Stimulated activated CD8-positive, alpha-beta memory T cell treated with anti-CD3 and anti-CD28 coated beads, Interleukin-2, amount 100 ng/mL, for 48 hours (primary cell): ENCODE measurements at regions not wholly inside any gene's neighbourhood (a gene's known extent, or its start where the extent isn't known, plus 50 kb on each side); places are given as distances from the start of the nearest gene placed in this dataset.

Experiments
- DNase-seq, 2 donors: peaks; one replicate each; pipeline ENCODE4 v3.0.0-alpha.2; 2020; ENCODE audit warnings: low read depth in 2 of 2

DNA sequence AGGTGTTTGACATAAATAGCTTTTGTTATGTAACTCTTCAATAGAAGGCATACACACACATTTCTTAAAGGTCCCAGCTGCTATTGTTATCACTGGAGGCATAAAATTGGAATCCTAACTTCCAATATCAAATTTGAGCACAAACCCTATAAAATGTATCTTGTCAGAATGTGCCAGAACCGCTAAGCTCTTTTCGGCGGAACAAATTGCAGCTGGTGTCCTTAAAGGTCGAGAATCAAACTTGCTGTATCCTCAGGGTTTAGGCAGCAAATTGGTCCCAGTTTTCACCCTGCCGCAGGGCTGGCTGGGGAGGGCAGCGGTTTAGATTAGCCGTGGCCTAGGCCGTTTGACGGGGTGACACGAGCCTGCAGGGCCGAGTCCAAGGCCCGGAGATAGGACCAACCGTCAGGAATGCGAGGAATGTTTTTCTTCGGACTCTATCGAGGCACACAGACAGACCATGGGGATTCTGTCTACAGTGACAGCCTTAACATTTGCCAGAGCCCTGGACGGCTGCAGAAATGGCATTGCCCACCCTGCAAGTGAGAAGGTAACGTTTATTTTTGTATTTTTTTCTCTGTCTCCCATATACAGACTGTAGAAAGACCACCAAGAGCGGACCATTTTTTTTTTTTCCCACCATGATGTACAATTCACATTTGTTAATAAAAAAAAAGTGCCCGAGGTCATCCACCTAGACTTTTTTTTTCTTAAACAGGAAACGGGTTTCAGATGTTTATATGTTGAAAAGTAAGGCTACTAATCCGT lies 297.1 kb downstream of the IRF8 start:
- no peak for DNase-seq

DNA sequence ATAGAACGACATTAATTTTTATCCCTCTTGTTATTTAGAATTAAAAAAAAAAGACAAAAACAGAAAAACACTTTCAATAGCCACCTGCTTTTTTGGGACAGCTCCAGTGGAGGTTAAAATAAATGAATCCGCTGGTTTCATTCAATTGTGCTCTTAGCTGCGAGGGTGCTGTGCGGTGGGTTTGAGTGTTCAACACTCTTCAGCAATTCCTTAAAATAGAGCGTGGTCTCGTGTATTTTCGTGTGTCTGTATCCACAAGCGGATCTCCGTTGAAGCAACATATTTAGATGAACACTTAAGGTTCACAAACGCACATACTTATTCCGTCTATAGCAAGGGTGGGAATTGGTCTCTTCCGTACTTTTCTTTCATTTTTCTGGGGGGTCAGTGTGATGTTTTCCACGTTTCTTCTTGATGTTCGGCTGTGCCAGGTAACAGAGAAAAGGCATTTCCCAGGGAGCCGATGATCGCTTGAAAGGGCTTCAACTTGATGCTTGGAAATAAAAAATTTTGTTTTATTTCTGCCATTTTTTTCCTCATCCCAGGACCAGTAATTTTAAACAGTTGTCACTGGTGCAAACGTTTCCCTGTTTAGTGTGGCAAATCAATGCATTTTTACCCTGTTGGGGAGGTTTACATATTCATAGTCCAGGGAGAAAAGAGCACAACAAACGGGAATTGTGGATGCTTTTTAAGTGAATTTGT lies 297.9 kb downstream of the IRF8 start:
- no peak for DNase-seq

DNA sequence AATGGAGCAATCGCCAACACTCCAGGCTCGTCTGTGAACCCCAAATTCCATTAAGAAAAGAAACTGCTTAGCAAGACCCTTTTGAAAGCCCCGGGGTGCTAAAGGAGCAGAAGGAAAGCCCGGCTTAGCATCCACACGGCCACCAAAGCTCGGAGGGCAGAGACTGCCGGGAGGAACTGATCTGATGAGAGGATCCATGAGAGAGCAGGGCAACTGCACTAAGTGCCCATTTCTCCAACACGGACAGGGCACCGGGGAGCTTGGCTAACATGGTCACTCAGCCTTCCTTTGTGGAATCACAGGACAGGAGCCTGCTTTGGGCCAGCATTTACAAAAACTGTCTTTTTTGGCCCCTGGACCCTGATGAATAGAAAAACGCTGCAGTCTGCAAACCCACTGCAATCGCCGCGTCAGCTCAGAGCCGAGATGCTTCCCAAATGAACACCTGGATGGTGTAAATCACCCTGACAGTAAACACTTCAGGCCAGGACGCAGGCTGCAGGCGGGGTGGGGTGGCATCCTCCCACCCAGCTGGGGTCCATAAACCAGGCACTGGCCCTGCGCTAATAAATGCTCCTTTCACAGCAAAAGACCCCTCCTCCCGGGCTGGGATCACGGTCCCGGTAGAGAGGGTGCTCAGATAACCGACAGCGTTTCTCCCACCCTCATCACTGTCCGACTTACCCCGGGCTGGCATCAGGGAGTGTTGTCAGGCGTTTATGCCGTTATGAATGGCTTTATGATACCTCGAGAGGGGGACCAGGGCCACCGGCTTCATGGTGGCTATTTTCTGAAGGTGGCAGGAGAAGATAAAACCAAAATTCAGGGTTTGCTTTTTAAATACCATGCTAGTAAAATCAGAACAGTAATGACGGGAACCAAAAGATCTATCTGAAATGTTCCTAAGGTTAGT lies 299.5 kb downstream of the IRF8 start:
- no peak for DNase-seq

DNA sequence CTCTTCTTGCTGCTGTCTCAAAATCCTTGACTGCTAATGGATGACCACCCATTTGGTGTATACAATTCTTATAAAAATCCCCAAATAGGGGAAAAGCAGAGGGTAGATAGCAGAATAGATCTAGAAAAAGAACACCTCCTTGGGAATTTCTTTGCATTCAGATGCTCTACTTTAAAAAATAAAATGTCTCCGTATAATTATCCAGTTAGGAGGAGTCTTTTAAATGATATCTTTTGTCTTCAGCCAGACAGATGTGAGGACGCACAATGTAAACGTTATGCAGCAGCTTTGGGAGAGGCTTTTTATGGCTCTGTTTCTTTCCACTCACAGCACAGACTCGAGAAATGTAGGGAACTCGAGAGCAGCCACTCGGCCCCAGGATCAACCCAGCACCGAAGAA lies 300.2 kb downstream of the IRF8 start:
- no peak for DNase-seq

DNA sequence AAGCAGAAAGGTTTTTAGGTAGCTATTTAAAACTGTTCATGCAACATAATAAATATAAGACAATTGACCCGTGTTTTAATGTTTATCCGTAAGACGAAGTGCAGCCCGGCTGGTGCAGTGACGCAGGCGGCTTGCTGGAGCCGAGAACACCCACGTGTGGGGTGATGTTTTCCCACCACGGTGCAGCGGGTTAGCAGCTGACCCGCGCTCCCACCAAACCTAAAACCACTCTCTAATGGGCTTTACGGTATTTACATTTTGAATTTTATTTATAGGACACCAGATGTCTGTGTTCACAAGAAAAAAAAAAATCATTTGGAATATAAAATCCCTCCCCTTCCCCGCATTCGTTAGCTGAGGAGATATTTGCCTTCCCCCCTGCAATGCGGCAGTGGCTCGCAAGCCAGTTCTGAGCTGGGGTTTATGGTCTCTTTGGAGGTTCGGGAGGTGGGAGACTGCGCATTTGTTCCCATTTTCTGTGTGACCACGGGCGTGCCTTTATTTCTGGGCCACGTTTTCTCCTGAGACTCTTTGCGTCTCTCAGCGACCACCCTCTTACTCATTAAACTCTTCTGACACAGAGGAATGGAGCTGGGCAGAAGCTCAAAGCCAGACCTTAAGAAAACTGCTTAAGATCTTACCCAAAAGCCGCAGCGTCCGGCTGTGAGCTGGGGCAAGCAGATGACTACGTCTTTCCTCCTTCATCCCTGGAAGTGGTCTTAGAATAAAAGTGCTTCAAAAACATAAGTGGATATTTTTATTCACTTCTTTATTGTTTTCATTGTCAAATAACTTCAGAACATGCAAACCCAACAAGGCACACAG lies 301.1 kb downstream of the IRF8 start:
- DNase-seq, result no peak

DNA sequence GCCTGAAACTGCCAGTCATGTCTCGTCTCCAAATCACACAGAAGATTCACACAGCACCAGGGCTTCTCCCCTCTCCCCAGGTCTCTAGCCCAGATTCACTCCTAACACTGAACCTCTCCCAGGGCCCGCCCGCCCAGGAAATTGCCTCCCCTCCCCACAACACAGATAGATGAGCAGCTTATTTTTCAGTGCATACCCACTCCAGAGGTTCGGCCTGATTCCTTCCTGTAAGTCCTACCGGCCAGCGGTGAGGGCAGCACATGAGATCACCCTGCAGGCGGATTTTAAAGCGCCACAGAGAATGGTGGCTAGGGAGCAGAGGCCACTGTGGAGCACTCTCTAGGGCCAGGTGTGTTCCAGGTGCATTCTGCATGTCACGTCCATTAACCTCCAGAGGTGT lies 301.8 kb downstream of the IRF8 start:
- no peak for DNase-seq

DNA sequence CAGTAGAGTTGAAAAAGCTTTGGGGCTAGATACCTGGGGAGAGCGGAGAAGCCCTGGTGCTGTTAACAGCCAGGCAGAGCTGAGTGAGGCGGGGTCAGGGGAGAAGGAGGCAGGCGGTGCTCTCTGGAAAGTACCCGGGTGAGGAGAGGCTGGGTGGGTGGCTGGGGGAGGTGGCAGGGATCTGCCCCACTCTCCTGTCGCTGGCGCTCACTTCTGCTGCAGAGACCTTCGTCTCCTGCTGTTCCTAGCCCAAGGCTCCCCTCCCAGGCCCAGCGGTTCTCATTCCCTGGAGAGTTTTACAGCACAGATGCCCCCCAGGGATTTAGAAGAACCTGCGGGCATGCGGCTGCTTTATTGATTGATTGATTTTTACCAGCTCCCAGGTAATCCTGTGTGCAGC lies 302.8 kb downstream of the IRF8 start:
- no peak for DNase-seq

DNA sequence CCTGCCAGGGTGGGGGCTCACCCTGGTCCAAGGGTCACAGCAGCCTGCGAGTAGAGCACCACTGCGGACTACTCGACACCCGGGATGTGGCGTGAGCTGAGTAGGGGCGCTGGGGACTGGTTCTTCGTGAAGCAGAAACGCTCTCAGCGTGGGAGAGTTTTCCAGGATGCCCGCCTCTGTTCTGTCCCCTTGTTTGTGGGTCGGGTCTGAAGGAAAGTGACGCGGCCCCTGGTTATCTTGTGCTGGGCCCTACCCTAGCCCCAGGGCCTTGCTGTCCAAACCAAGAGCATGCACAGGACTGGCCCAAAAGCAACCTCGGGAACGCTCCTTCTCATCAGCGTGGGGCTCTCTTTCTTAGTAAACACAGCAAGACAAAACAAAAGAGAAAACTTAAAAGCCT lies 303.3 kb downstream of the IRF8 start:
- DNase-seq, result no peak

DNA sequence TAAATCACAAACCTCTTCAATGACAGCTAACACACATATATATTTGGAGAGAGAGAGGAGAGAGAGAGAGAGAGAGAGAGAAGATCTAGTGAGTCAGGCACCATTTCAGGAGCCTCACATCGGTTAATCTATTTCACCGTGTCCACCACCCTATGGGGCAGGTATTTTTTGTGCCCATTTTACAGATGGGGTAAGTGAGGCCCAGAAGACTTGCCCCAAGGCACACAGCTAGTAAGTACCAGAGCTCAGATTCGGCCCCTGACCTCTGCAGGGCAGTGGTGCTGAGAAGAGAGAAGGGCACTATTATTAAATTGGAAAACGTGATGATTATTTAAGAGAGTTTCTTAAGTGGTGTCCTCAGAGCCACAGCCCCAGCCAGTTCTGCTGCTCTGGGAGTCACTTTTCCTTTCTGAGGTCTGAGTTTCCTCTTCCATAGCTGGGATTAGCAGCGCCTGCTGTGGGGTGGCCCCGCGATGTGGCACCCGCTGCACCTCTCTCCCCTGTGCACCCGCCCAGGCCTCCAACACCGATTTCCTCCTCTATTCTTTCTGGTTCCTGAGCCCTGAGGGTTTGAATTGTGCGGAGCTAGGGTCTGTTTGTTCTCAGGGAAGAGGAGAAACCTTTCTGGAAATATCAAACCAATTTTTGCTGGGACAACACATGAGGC lies 303.9 kb downstream of the IRF8 start:
- DNase-seq, result no peak

DNA sequence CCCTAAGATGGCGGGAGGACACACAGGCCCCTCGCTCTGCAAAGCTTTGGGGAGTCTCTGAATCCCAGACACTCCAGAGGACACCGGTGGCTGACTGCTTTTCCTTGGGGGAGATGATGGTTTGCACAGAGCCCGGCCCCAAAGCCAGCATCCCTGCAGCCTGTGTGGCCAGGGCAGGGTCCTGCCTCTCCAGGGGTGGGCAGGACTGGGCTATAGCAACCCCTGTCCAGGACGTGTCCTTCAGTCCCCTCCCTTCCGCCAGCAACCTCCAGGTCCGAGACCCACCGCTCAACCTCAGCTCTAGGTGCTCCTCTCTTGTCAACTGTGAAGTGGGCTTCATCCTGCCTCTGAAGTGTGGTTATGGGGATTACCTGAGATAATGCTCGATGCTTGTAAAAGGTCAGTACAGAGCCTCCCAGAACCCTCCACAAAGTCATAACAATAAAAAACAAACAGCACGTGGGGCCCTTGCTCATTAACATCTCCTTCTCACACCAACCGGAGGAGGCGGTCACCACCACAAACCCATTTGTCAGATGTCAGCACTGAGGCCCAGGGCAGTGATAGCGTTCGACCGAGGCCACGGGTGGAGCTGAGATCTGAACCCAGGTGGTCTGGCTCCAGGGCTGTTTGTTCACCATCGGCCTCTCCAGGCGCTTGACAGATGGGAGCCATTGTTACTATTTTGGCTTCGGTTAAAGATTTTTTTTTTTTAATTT lies 304.8 kb downstream of the IRF8 start:
- DNase-seq, result no peak

DNA sequence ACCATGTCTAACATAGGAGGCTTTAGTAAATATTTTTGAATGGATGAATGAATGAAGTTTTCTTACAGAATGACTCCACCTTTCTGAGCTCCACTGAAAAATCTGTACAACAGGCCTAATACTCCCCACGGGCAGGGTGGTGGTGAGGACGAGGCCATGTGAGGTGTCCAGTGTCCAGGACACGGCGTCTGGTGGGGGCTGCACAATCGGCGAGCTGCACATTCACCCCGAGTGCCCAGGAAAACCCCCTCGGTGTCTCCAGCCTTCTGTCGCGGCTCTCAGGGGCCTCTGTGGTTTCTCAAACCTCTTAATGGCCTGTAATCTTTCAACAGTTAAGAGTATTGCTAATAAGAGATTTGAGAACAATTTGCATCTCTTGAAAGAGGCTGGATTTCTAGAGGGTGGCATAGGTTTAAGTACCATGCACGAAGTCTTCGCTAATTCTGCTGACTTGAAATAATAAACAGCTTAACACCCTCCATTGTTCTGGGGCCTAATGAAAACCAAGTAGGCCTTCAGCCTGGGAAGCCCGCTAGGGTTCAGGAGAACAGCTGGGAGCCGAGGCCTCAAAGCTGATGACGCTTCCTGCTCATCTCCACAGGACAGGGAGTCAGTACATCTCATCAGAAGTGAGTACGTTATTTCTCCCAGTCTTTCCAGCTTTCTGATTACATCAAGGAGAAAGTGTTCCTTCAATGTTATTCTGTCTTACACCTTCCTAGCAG lies 304.6 kb upstream of the FOXF1 start:
- no peak for DNase-seq

DNA sequence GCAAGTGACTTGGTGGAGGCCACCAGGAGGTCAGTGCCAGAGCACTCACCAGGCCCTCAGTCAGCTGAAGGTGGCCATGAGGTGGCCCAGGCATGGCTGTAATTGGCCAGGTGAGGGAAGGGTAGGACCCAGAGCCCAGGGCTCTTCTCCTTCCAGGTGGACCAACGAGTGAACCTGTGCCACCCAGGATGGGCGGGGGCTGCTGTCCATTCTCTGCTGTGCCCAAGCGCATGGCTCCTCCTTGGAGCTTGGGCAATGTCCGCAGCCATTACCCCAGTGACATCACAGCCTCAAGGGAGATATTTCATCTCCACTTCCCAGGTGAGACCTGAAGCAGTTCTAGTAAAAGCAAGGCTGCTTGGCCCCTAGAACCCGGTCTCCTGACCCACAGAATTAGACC lies 303.0 kb upstream of the FOXF1 start:
- DNase-seq, result no peak

DNA sequence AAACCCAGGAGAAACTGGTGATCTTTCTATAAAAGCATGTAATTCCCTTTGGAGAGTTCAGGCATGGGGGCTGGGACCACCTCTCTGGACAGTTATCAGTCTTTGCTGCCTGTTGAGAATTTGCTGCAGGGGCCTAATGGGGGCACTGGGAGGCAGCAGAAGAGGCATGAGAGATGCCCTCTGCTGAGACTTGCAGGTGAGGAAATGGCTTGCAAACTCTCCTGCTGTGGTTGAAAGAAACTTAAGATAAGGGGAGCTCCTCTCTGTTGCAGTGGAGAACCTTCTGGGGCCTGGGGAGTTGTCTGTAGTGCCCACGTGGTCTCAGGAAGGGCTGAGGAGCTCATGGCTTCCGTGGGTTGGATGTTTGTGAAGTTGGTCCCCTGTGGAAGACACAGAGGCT lies 301.1 kb upstream of the FOXF1 start:
- no peak for DNase-seq

DNA sequence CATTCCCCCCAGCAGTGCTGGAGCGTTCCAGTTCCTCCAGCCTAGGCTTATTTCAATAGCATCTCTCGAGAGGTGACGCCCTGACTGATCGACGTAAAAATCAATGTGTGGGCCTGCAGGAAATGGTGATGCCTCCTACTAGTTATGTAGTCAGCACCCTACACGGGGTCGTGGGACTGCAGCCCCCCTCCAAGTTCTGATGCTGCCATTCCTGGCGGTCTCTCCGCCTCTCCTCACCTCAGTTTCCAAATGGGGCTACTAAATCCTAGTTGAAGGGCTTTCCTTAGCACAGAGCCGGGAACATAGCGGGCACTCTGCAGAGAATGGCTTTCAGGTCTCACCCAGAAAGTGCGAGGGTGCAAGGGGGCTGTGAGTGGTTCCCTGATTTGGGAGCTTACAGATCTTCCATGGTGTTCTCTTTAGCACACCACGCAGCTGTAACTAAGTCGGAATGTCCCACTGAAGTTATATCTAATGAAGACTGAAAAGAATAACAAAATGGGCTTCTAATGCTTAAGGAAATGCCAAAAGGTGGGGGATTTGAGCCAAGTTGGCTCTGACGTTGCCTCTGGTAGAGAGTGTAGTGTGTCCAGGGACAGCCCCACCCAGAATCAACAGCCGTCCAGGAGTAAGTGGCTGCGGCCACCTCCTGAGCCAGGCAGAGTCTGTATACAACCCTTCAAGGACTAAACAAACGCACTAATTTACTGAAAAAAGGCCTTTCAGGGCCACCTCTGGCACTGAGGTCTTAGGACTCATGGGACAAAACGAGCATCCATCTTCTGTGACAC lies 299.7 kb upstream of the FOXF1 start:
- DNase-seq, result no peak

DNA sequence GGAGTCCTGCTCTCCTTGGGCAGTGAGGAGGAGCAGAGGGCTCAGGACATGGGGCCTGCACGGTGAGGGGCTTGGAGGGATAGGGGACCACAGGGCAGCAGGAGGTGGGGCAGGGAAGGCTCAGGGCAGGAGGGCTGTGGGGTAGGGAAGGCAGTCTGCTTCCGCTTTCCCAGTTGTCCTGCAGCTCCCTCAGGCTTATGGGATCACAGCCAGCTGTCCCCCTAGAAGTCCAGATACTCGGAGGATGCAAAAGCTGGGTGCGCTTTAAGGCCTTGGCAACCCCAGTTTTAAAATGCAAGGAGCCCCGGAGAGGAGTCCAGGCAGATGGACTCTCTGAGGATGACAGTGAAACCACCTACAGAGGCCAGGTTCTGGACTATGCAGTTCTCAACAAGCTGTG lies 299.1 kb upstream of the FOXF1 start:
- DNase-seq, result no peak

DNA sequence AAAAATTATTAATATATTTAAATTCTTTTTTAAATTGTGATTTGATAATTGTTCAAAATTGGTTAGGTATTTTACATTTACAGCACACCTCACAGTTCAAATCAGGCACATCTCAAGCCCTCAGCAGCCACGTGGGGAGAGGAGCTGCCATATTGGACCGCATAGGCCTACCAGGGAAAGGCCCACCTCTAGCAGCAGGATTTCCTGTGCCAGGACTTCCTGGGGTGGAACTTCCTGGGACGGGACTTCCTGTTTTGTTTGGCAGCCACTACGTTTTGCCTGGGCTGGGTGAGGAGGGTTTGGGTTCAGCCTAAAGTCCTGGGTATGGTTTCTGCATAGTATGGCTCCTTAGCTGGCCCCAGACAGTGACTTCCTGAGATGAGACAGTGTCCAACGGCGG lies 298.5 kb upstream of the FOXF1 start:
- no peak for DNase-seq

DNA sequence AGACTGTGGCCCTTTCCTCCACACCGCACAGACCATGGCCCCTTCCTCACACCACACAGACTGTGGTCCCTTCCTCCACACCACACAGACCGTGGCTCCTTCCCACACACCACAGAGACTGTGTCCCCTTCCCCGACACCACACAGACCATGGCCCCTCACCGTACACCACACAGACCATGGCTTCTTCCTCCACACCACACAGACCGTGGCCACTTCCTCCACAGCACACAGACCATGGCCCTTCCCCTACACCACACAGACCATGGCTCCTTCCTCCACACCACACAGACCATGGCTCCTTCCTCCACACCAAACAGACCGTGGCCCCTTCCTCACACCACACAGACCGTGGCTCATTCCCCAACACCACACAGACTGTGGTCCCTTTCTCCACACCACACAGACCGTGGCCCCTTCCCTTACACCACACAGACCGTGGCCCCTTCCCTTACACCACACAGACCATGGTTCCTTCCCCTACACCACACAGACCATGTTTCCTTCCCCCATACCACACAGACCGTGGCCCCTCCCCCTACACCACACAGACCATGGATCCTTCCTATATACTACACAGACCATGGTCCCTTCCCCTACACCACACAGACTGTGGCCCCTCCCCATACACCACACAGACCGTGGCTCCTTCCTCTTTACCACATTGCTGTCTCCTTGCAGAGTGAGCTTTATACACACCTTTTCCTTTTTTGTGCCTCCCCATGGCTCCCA lies 297.5 kb upstream of the FOXF1 start:
- DNase-seq, result no peak
